ENCODE measurements at regions not wholly inside any gene's neighbourhood (a gene's known extent, or its start where the extent isn't known, plus 50 kb on each side); places are given as distances from the start of the nearest gene placed in this dataset.

- DNase-seq (ENCODE audit: low spot score), result peak; percentile 26
Measured at GRCh38 chr9:135332979-135333748, 146.4 kb upstream of the PPP1R26 start.

DNA sequence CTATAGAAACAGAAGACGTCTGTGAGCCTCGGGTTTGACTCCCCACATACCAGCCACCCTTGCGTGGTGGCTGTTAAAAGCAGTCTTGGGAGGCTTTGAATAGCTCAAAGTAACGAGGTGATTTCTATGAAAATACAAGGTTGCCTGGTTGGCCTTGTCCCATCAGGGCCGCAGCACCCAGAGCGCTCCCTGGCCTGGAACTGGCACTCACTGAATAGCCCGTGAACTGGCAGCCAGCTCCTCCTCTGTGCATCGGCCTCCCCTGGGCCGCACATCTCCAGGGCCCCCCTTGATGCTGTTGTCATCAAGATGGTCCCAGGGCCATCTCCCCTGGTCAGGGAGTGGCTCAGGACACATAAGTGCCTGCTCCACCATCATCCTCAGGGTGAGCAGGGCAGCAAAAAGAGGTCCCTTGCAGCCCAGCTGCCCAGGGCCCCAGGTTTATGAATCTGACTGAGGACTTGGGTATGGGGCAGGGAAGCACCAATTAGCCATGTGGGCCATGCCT, 144.6 kb upstream of the PPP1R26 start:
- ATAC-seq (no peak), DNase-seq (ENCODE audit: low spot score) (peak; percentile 32)

More at GRCh38 chr9:135332979-135333748, 146.4 kb upstream of the PPP1R26 start:
- no peak for ATAC-seq

- no peak for ATAC-seq
- DNase-seq (ENCODE audit: low spot score), result peak; percentile 22
Measured at GRCh38 chr9:135335691-135336181, 143.8 kb upstream of the PPP1R26 start.

- ATAC-seq, result no peak
- peak; percentile 16 for DNase-seq (ENCODE audit: low spot score)
Measured at GRCh38 chr9:135336722-135337527, 142.7 kb upstream of the PPP1R26 start.

- no peak for ATAC-seq
- peak; percentile 24 for DNase-seq (ENCODE audit: low spot score)
Measured at GRCh38 chr9:135338546-135338945, 141.0 kb upstream of the PPP1R26 start.

- ATAC-seq (no peak), DNase-seq (ENCODE audit: low spot score) (no peak)
Measured at GRCh38 chr9:135339378-135339973, 140.1 kb upstream of the PPP1R26 start.

- DNase-seq (ENCODE audit: low spot score) (no peak), ATAC-seq (no peak)
Measured at GRCh38 chr9:135340143-135340655, 139.4 kb upstream of the PPP1R26 start.

DNA sequence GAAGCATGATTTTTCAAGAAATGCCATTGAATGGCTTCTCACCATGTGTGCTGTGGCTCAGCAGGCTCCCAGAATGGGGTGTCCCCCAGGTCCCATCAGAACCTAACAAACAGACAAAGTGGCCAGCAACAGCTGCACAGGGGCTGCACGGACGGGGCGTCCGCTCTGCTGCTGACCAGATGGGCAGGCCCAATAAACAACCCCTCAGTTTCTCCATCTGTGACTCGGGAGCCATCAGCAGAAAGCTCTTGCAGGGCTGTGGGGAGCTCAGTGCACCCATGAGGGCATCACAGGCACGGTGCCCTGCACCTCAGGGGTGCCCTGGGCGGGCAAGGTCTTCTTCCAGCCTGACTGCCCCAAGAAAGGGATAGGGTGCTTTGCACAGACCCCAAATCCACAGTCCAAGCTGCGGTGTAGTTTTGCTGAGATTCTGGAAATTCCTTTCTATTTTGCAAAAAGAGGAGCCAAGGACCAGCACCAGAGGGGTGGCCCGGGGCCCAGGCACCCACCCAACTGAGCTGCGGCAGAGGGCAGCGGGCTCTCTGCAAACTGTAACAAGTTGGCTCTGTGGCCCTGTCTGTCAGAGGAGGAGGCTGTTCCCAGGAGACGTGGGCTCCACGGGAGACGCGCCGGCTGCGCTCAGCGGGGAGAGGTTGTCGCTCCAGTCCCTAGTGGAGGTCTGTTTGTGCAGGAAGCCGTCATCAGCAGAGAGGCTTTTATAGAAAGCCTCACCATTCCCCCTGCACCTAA, 138.7 kb upstream of the PPP1R26 start:
- no peak for DNase-seq (ENCODE audit: low spot score)

DNA sequence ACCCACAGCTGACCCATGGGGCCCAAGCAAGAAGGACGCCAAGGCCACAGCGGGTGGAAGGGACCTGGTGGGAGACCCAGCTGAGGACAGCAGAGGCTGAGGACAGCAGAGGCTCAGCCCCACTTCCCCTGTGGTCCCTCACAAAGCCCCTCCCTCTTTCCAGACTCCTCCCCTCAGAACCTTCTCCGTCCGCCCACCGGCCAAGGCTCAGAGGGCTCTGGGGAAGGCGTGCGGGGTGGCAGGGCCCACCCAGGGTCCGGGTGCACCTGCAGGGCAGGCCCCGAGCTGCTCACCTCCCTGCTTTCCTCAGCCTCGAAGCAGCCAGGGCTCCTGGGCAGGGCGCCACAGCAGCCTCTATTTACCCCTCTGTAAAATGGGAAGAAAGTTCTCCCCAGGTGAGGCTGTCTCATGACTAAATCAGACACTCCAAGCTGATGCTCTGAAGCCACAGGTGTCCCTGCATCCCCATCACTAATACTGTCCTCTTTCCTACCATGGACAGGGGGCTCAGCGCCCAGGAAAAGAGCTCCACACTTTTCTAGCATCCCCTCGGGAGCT, 137.9 kb upstream of the PPP1R26 start:
- DNase-seq (ENCODE audit: low spot score), result no peak
- no peak for ATAC-seq

More for the DNA sequence above, 138.7 kb upstream of the PPP1R26 start:
- no peak for ATAC-seq

- DNase-seq (ENCODE audit: low spot score) (no peak), ATAC-seq (no peak)
Measured at GRCh38 chr9:135342206-135343130, 137.1 kb upstream of the PPP1R26 start.

- DNase-seq (ENCODE audit: low spot score), result no peak
- ATAC-seq, result no peak
Measured at GRCh38 chr9:135343136-135343535, 136.4 kb upstream of the PPP1R26 start.

DNA sequence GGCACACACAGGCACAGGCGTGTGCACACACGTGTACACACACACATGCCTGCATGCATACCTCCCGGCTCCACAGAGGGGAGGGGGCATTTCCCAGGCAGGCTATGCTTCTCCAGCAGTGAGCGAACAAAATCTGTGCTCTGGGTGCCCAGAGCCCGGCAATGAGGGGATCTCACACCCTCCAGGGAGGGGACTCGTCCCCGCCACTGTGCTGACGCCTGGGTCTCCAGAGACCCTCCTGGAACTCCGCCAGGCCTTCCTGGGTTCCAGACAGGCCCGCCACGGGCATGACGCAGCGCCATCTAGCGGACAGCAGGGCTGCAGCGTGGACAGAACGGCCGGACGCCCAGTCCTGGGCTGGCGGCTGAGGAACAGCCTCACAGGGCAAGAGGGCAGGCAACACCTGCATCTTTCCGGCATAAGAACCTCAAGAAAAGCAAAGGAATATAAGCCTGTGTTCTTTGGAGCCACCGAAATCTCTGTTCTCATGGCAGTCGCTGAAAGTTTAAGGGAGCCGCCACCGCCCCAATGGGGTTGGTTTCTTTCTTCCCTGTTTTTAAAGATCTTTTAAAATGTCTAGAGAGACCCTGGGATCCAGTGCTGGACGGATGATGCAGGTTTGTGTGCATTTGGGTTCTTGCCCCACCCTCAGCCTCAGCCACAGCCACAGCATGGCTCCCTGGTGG, 135.6 kb upstream of the PPP1R26 start:
- ATAC-seq (peak; percentile 89), DNase-seq (ENCODE audit: low spot score) (peak; percentile 69)

DNA sequence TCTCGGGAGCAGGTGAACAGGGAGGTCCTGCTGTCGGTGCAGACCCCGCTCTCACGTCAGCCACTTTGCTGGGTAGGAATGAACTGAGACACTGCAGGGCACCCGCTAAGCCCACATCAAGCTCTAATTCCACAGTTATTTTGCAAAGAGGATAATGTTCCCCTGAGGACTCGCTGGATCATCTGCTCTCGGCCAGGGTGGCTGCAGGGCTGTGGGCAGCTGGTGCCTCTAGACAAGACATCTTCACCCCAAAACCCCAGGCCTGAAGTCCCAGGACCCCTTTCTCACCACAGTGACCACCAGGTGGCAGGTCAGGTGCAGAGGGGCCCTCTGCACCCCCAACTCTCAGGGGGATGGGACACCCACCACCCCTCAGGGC, 135.1 kb upstream of the PPP1R26 start:
- DNase-seq (ENCODE audit: low spot score) (no peak), ATAC-seq (no peak)

- DNase-seq (ENCODE audit: low spot score) (no peak), ATAC-seq (no peak)
Measured at GRCh38 chr9:135344915-135345500, 134.6 kb upstream of the PPP1R26 start.

DNA sequence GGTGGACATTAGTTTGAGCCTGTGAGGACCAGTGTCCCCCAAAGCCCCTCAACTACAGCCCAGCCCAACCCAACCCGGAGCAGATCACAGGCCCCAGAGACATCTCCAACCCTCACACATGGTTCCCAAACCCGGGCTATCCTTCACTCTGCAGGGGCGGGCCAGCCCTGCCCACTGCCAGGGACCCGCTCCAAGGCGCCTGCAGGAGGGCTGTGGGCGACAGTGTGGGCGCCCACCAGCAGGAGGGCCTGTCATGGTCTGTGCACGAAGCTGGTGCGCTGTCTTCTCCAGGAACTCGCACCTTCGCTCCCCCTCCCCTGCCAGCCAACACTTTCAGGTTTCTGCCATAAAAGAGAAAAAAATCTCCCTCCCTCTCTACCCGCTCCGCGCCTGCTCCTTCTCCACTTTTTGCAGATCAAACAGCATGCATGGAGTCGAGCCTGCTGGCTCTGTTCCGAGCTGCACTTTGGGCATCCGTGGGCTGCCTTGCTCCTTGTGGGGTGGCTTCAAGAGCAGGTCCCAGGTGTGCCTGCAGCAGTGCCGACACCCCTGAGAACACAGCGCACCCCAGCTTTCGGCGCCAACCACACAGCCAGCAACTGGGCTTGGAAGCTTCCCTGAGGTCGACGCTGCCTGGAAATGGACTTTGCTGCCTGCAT, 133.7 kb upstream of the PPP1R26 start:
- ATAC-seq (no peak), DNase-seq (ENCODE audit: low spot score) (no peak)

DNA sequence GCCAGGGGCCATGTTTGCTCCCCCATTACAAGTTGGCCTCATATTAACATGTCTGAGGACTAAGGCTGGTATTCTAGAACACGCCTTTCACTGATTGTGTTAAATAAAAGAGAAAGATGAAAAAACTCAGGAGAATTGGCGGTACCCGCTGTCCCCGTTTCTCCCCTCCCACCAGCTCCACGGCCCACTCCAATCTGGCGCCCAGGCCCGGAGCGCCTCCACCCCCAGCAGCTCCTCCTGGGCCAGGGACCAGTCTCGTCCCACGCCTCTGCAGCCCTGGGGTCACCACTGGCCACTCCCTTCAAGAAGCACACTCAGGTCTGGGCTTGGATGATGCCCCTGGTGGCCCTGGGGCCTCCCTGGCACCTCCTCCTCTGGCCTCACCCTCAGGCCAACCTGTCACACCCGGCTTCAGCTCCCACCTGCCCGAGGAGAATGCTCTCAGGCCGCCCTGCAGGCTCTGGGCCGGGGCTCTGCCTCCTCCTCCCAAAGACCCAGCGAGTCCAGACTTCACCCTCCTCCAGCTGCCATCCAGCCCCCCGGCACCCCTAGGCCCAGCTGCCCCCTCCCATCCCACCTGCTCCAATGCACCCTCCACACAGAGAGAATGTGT, 133.0 kb upstream of the PPP1R26 start:
- ATAC-seq (no peak), DNase-seq (ENCODE audit: low spot score) (no peak)

- DNase-seq (ENCODE audit: low spot score) (no peak), ATAC-seq (no peak)
Measured at GRCh38 chr9:135347461-135347860, 132.1 kb upstream of the PPP1R26 start.

All from left lobe of liver (tissue), 2 donors.